Left ventricle myocardium inferior (tissue), 1 donor: ENCODE measurements at regions not wholly inside any gene's neighbourhood (a gene's known extent, or its start where the extent isn't known, plus 50 kb on each side); places are given as distances from the start of the nearest gene placed in this dataset.
"Not testable (repeated sequence)": the region's sequence is repeated elsewhere in the genome, so short reads cannot be mapped to it uniquely, and the experiment has no call there.

Source experiments
- DNase-seq: peaks from one replicate; pipeline ENCODE4 v3.0.0-alpha.2; 2020
- H3K27ac ChIP-seq: fragments of 200-600 bp; replicated peaks from 2 replicates; pipeline ENCODE4 v1.8.0; 2021
- H3K27me3 ChIP-seq: fragments of 200-600 bp; 2 replicates; pipeline ENCODE4 v1.8.0; 2021; ENCODE audit warnings: low read depth
- H3K36me3 ChIP-seq: fragments of 200-600 bp; 2 replicates; pipeline ENCODE4 v1.8.0; 2021
- H3K4me1 ChIP-seq: fragments of 200-600 bp; 2 replicates; pipeline ENCODE4 v1.8.0; 2021
- H3K4me3 ChIP-seq: fragments of 200-600 bp; 2 replicates; pipeline ENCODE4 v1.8.0; 2021; ENCODE audit warnings: mild to moderate bottlenecking, moderate library complexity
- H3K9me3 ChIP-seq: fragments of 200-600 bp; replicated peaks from 2 replicates; pipeline ENCODE4 v1.8.0; 2021
- intact Hi-C: fragments of 100-400 bp; cut with micrococcal nuclease; formaldehyde crosslinking; loops from one replicate; pipeline ENCODE4 v1.11.0; 2022
- TF ChIP-seq, protein P1 (sequence below): fragments of 200-600 bp; IDR thresholded peaks from 2 replicates; pipeline ENCODE4 v1.8.0; 2021; ENCODE audit warnings: antibody characterized with exemption, mild to moderate bottlenecking, borderline replicate concordance
- donor health status: DM: no; HTN: yes; CAD: no; lungs with severe emphysema.

DNA sequence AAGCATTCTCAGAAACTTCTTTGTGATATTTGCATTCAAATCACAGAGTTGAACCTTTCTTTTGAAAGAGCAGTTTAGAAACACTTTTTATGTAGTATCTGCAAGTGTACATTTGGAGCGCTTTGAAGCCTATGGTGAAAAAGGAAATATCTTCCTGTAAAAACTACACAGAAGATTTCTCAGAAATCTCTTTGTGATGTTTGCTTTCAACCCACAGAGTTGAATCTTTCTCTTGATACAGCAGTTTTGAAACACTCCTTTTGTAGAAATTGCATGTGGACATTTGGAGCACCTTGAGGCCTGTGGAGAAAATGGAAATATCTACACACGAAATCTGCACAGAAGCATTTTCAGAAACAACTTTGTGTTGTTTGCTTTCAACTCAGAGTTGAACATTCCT lies 612.3 kb upstream of the ZNF337 start:
- DNase-seq, result no peak

DNA sequence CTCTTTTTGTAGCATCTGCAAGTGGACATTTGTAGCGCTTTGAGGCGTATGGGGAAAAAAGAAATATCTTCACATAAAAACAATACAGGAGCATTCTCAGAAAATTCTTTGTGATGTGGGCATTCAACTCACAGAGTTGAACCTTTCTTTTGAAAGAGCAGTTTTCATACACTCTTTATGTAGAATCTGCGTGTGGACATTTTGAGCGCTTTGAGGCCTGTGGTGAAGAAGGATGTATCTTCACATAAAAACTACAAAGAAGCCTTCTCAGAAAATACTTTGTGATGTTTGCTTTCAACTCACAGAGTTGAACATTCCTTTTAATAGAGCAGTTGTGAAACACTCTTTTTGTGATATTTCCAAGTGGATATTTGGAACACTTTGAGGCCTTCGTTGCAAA lies 598.4 kb upstream of the ZNF337 start:
- intact Hi-C loops, result no loop called here
- DNase-seq, result no peak
- TF ChIP-seq, protein P1, sequence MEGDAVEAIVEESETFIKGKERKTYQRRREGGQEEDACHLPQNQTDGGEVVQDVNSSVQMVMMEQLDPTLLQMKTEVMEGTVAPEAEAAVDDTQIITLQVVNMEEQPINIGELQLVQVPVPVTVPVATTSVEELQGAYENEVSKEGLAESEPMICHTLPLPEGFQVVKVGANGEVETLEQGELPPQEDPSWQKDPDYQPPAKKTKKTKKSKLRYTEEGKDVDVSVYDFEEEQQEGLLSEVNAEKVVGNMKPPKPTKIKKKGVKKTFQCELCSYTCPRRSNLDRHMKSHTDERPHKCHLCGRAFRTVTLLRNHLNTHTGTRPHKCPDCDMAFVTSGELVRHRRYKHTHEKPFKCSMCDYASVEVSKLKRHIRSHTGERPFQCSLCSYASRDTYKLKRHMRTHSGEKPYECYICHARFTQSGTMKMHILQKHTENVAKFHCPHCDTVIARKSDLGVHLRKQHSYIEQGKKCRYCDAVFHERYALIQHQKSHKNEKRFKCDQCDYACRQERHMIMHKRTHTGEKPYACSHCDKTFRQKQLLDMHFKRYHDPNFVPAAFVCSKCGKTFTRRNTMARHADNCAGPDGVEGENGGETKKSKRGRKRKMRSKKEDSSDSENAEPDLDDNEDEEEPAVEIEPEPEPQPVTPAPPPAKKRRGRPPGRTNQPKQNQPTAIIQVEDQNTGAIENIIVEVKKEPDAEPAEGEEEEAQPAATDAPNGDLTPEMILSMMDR, result no peak
- H3K27me3 ChIP-seq, result no peaks in the 10 kb centered on the region
- H3K4me3 ChIP-seq, result no peak overlapping the region
- no peaks in the 10 kb centered on the region for H3K4me1 ChIP-seq
- H3K36me3 ChIP-seq, result no peaks in the 10 kb centered on the region
- H3K27ac ChIP-seq, result no peak overlapping the region
- no peaks in the 10 kb centered on the region for H3K9me3 ChIP-seq

More for the DNA sequence above, 612.3 kb upstream of the ZNF337 start:
- intact Hi-C loops, result no loop called here
- Histone ChIP-seq H3K36me3 (no peaks in the 10 kb centered on the region), H3K9me3 (peaks cover 4% of the 10 kb centered on the region), H3K4me1 (no peaks in the 10 kb centered on the region), H3K27ac (no peak overlapping the region), H3K27me3 (no peaks in the 10 kb centered on the region), H3K4me3 (no peak overlapping the region)
- TF ChIP-seq, protein P1, result no peak

DNA sequence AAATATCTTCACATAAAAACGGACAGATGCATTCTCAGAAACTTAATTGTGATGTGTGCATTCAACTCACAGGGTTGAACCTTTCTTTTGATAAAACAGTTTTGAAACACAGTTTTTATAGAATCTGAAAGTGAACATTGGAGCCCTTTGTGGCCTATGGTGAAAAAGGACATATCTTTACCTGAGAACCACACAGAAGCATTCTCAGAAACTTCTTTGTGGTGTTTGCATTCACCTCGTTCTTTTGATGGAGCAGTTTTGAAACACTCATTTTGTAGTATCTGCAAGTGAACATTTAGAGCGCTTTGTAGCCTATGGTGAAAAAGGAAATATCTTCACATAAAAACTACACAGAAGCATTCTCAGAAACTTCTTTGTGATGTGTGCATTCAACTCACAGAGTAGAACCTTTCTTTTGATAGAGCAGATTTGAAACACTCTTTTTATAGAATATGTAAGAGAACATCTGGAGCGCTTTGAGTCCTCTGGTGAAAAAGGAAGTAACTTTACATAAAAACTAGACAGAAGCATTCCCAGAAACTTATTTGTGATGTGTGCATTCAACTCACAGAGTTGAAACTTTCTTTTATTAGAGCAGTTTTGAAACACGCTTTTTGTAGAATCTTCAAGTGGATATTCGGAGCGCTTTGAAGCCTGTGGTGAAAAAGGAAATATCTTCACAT lies 591.9 kb upstream of the ZNF337 start:
- intact Hi-C loops, H3K27ac ChIP-seq, H3K27me3 ChIP-seq, H3K9me3 ChIP-seq, H3K4me3 ChIP-seq, H3K36me3 ChIP-seq, H3K4me1 ChIP-seq, DNase-seq: not testable (repeated sequence)

DNA sequence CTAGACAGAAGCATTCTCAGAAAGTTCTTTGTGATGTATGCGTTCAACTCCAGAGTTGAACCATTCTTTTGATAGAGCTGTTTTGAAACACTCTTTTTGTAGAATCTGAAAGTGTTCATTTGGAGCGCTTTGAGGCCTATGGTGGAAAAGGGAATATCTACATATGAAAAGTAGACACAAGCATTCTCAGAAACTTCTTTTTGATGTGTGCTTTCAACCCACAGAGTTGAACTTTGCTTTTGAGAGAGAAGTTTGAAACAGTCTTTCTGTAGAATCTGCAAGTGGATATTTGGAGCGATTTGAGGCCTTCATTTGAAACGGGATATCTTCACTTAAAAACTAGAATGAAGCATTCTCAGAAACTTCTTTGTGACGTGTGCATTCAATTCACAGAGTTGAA lies 582.6 kb upstream of the ZNF337 start:
- H3K27me3 ChIP-seq, result peaks cover 11% of the 10 kb centered on the region
- H3K27ac ChIP-seq, result no peak overlapping the region
- intact Hi-C loops, result no loop called here
- H3K4me1 ChIP-seq, result no peaks in the 10 kb centered on the region
- H3K4me3 ChIP-seq, result no peak overlapping the region
- TF ChIP-seq, protein P1, result no peak
- DNase-seq, result no peak
- H3K36me3 ChIP-seq, result no peaks in the 10 kb centered on the region
- H3K9me3 ChIP-seq, result no peaks in the 10 kb centered on the region

DNA sequence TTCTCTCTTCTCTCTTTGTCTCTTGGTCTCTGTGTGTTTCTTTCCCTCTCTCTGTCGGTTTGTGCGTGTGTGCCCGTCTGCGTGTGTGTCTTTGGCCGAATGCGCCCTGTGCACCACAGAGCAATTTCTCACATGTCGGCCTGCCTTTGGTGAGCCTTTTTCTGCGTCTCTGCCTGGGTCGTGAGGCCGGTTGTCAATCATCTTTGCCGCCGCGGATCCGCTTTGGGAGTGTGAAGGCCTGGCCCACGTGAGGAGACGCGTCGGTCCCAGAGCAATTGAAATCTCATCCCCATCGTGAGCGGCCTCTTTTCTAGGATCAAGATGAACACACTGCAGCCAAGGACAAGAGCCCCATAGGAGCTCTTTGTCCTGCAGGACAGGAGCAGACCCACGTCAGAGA lies 580.7 kb upstream of the ZNF337 start:
- H3K4me1 ChIP-seq, result no peaks in the 10 kb centered on the region
- no peaks in the 10 kb centered on the region for H3K36me3 ChIP-seq
- H3K4me3 ChIP-seq, result no peak overlapping the region
- no peak overlapping the region for H3K27ac ChIP-seq
- H3K27me3 ChIP-seq, result peaks cover 11% of the 10 kb centered on the region
- intact Hi-C loops, result no loop called here
- TF ChIP-seq, protein P1, result no peak
- no peak for DNase-seq
- H3K9me3 ChIP-seq, result no peaks in the 10 kb centered on the region

DNA sequence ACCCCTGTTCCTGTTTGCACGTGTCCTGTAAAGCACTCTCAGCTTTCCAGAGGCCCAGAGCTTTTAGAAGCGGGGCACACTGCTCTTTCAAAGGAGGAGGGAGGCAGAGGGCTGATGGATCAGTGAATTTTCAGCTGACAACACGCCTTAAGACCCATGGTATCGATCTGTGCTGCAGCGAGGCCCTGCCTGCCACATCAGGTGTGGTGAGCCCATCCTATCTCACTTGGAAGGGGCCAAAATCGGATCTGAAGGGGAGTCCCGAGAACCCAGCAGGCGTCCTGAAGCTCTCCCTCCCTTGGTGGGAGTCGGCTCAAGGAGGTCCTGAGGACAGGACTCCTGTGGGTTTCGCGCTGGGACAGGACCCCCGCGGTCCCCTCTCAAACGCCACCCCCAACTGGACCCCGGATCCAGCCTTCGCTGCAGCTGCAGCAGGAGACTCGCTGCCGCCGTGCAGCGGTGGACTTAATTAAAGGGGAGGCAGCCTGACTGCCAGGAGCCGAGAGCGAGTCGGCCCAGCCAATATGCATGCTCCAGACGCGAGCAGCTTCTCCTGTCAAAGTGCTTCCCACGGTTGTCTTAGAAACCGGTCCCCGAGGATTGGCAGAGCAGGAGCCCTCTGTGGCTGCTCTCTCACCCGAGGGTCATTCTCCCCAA lies 580.0 kb upstream of the ZNF337 start:
- TF ChIP-seq, protein P1, result no peak
- H3K27ac ChIP-seq, result no peak overlapping the region
- H3K4me3 ChIP-seq, result no peak overlapping the region
- no peak for DNase-seq
- H3K4me1 ChIP-seq, result no peaks in the 10 kb centered on the region
- peaks cover 11% of the 10 kb centered on the region for H3K27me3 ChIP-seq
- intact Hi-C loops, result no loop called here
- H3K36me3 ChIP-seq, result no peaks in the 10 kb centered on the region
- H3K9me3 ChIP-seq, result no peaks in the 10 kb centered on the region

DNA sequence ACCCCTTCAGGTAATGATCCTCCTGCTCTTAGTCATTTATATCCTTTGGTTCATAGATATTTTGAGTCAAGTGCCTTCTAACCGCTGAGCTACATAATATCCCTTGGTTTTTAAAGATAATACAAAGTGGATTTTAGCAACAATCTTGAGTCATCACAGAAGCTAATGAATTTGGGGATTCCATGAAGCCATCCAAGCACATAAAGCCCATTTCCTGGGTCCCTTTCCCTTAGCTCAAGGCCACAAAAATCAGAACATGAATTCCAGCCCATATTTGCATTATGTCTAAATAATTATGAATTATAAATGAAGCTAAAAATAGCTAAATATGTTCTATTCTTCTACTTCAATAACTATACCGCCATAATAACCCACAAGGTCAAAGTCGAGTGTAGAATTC lies 572.1 kb upstream of the ZNF337 start:
- H3K4me1 ChIP-seq, DNase-seq, intact Hi-C loops, H3K27ac ChIP-seq, H3K9me3 ChIP-seq, H3K27me3 ChIP-seq, H3K4me3 ChIP-seq, H3K36me3 ChIP-seq: not testable (repeated sequence)

DNA sequence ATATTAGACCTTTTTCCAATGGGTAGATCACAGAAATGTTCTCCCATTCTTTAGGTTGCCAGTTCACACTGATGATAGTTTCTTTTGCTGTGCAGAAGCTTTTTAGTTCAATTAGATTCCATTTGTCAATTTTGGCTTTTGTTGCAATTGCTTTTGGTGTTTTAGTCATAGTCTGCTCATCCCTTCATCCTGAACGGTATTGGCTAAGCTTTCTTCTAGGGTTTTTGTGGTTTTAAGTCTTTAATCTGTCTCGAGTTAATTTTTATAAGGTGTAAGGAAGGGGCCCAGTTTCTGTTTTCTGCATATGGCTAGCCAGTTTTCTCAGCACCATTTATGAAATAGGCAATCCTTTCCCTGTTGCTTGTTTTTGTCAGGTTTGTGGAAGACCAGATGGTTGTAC lies 564.3 kb upstream of the ZNF337 start:
- H3K27me3 ChIP-seq, intact Hi-C loops, DNase-seq, H3K27ac ChIP-seq, H3K9me3 ChIP-seq, H3K4me1 ChIP-seq, H3K4me3 ChIP-seq, H3K36me3 ChIP-seq: not testable (repeated sequence)
